BLaER1 treated with 17β-estradiol and CSF1 and Interleukin-3, amounts not matched to agents 10 nM and 100 nM (cell line): ENCODE measurements at regions not wholly inside any gene's neighbourhood (a gene's known extent, or its start where the extent isn't known, plus 50 kb on each side); places are given as distances from the start of the nearest gene placed in this dataset.
A peak's percentile ranks its signal among the peaks of the same experiment; 100 is the strongest.

ENCODE experiments used
- H3K27ac ChIP-seq, 11 experiments: shearing (Covaris generic); formaldehyde crosslinking; 2 replicates each; pipeline ENCODE4 v1.8.1; 2022
- H3K27me3 ChIP-seq, 11 experiments: shearing (Covaris generic); formaldehyde crosslinking; 2 replicates each; pipeline ENCODE4 v1.8.1; 2022
- H3K36me3 ChIP-seq, 11 experiments: shearing (Covaris generic); formaldehyde crosslinking; 2 replicates each; pipeline ENCODE4 v1.8.1; 2022
- H3K4me1 ChIP-seq, 10 experiments: shearing (Covaris generic); formaldehyde crosslinking; 2 replicates each; pipeline ENCODE4 v1.8.1; 2022
- H3K4me2 ChIP-seq, 11 experiments: shearing (Covaris generic); formaldehyde crosslinking; 2 replicates each; pipeline ENCODE4 v1.8.1; 2022
- H3K4me3 ChIP-seq, 10 experiments: shearing (Covaris generic); formaldehyde crosslinking; 2 replicates each; pipeline ENCODE4 v1.8.1; 2022
- H3K9ac ChIP-seq, 11 experiments: shearing (Covaris generic); formaldehyde crosslinking; 2 replicates each; pipeline ENCODE4 v1.8.1; 2022
- H3K9me3 ChIP-seq, 11 experiments: shearing (Covaris generic); formaldehyde crosslinking; replicated peaks in 1 of 11; 2 replicates each; pipeline ENCODE4 v1.8.1; 2022
- H4K20me1 ChIP-seq, 11 experiments: shearing (Covaris generic); formaldehyde crosslinking; 2 replicates each; pipeline ENCODE4 v1.8.1; 2022
- Cebpa-rat ChIP-seq, 11 experiments: shearing (Covaris generic); IDR thresholded peaks; 2 replicates each; pipeline ENCODE4 v1.8.1; 2022

DNA sequence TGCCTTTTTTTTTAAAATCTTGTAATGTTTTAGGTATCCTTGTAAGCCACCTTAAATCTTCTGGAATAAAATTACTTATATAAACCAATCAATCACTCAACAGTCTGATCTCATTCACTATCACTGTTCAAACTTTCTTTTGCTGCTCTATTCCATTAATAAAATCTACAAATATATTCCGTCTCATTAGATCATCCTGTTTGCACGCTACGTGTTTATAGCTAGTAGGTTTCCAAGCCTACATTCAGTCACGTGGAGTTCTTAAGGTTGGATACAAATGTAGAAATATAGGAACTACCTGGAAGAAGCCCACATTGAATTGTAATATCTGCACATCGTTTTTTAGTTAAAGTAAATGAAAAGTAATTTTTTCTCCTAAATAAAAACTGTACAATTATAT is 274.8 kb upstream of the CNTN4 start:
- H3K4me1 ChIP-seq = no peaks in the 10 kb centered on the region
- H4K20me1 ChIP-seq = no peaks in the 10 kb centered on the region
- H3K9me3 ChIP-seq = no peaks in the 10 kb centered on the region
- H3K4me3 ChIP-seq = no peak overlapping the region
- no peak overlapping the region for H3K27ac ChIP-seq
- H3K36me3 ChIP-seq = no peaks in the 10 kb centered on the region
- no peak for TF ChIP-seq Cebpa-rat (IDR thresholded peaks at IDR 0.05)
- no peak overlapping the region for H3K9ac ChIP-seq
- H3K4me2 ChIP-seq = no peak overlapping the region
- H3K27me3 ChIP-seq = no peaks in the 10 kb centered on the region

DNA sequence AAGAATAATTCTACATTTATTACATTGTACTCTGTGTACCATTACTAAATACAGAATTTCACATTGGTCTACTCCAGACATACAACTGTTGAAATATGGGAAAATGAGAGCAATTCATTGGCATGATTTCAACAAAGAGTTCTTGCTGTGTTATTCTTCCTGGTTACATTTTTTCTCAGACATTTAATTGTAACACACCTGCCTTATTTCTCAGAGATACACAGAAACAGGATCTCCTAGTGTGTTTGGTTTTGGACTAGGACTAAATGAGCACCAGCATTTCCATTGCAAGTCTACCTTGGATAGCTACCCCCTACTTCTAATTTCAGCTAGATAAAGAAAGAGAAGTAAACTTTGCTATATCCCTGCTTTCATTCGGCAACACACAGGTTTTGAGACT is 274.3 kb upstream of the CNTN4 start:
- H3K9ac ChIP-seq = no peak overlapping the region
- no peaks in the 10 kb centered on the region for H3K9me3 ChIP-seq
- H3K4me3 ChIP-seq = no peak overlapping the region
- H3K36me3 ChIP-seq = no peaks in the 10 kb centered on the region
- no peaks in the 10 kb centered on the region for H3K4me1 ChIP-seq
- TF ChIP-seq Cebpa-rat (IDR thresholded peaks at IDR 0.05) = no peak
- H3K27ac ChIP-seq = no peak overlapping the region
- H3K4me2 ChIP-seq = no peak overlapping the region
- no peaks in the 10 kb centered on the region for H4K20me1 ChIP-seq
- no peaks in the 10 kb centered on the region for H3K27me3 ChIP-seq

DNA sequence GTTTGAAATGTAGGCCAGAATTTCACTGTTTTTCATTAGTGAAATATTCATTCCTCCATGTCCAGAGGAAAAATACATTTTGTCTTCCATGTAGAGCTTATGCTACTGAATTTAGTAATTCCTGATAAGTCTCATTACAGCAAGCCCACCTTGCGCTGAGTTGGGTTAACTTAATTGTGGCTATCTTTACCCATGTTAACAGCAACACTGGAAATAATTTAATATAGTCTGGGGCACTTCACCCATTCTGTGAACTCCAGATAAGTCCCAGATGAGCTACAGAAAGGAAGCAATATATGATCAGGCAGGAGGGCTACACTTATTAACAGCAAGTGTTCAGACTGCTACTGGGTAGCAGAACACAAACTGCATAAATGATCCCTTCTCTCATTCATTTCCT is 270.1 kb upstream of the CNTN4 start:
- H3K4me2 ChIP-seq = no peak overlapping the region
- no peak overlapping the region for H3K27ac ChIP-seq

DNA sequence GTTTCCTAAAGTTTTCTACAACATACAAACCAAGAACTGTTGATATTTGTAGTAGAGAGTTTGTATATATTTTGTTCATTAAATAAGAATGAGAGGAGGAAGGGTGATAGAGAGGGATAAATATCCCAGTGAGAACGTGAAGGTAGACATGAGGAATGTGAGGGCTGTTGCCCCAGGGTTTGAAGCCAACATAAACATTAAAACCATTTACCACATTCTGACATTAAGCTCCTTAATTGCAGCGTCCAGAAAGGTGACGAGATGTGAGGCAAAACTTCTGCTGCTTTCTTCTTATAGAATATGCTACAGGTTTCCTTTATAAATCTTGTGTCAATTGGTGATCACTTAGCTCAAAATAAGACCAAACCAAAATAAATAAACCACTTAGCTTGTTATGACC is 267.8 kb upstream of the CNTN4 start:
- Histone ChIP-seq H3K9me3 (no peaks in the 10 kb centered on the region), H3K4me3 (no peak overlapping the region), H3K36me3 (no peaks in the 10 kb centered on the region), H3K4me1 (no peaks in the 10 kb centered on the region), H3K27ac (no peak overlapping the region), H3K9ac (no peak overlapping the region), H3K27me3 (no peaks in the 10 kb centered on the region), H4K20me1 (no peaks in the 10 kb centered on the region), H3K4me2 (no peak overlapping the region)
- TF ChIP-seq Cebpa-rat (IDR thresholded peaks at IDR 0.05) = no peak

More for the DNA sequence above, 270.1 kb upstream of the CNTN4 start:
- no peaks in the 10 kb centered on the region for H3K9me3 ChIP-seq
- no peaks in the 10 kb centered on the region for H3K4me1 ChIP-seq
- no peaks in the 10 kb centered on the region for H3K36me3 ChIP-seq
- H3K9ac ChIP-seq = no peak overlapping the region
- no peak overlapping the region for H3K4me3 ChIP-seq
- no peaks in the 10 kb centered on the region for H4K20me1 ChIP-seq
- H3K27me3 ChIP-seq = no peaks in the 10 kb centered on the region
- TF ChIP-seq Cebpa-rat (IDR thresholded peaks at IDR 0.05) = no peak

DNA sequence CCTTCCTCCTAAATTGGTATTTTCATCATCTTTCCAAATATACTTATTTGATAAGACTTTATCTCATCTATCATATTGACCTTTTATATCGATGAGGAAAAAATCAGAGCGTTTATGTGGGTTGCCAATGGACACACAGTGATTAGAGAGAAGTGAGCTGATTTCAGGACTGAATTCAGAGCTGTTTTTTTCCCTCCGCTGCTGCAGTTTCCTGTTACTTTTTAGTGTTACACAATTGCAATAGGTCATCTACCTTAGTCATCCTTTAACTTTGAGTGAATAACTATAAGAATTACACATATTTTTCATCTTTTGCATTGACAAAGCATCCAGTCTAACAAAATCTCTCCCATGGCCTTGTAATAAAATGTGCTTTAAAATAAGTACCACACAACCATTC is 266.3 kb upstream of the CNTN4 start:
- Histone ChIP-seq H3K4me3 (no peak overlapping the region), H4K20me1 (no peaks in the 10 kb centered on the region), H3K27me3 (no peaks in the 10 kb centered on the region), H3K36me3 (no peaks in the 10 kb centered on the region), H3K4me1 (no peaks in the 10 kb centered on the region), H3K4me2 (no peak overlapping the region), H3K9me3 (no peaks in the 10 kb centered on the region), H3K9ac (no peak overlapping the region), H3K27ac (no peak overlapping the region)
- TF ChIP-seq Cebpa-rat (IDR thresholded peaks at IDR 0.05) = no peak

DNA sequence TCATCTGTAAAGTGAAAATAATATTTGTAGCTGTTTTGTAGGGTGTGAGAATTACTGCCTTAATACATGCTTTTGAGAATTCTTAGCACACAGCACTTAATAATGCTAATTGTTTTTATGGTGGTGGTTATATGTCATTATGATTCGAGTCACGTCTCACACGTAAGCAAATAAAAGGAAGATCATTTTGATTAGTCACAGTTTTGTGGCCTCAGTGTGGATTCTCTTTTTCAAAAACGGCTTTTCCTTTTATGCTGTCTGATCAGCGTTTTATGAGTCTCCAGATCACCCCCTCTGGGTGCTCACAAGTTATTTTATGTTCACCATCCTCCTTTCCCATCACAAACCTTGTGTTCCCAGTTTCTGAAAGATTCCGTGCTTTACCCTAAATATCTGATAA is 255.6 kb upstream of the CNTN4 start:
- no peak overlapping the region for H3K27ac ChIP-seq
- no peak overlapping the region for H3K4me3 ChIP-seq
- no peaks in the 10 kb centered on the region for H3K36me3 ChIP-seq
- no peaks in the 10 kb centered on the region for H3K27me3 ChIP-seq
- no peak overlapping the region for H3K4me2 ChIP-seq
- H4K20me1 ChIP-seq = no peaks in the 10 kb centered on the region
- no peak for TF ChIP-seq Cebpa-rat (IDR thresholded peaks at IDR 0.05)
- no peaks in the 10 kb centered on the region for H3K9me3 ChIP-seq
- H3K4me1 ChIP-seq = no peaks in the 10 kb centered on the region
- no peak overlapping the region for H3K9ac ChIP-seq

DNA sequence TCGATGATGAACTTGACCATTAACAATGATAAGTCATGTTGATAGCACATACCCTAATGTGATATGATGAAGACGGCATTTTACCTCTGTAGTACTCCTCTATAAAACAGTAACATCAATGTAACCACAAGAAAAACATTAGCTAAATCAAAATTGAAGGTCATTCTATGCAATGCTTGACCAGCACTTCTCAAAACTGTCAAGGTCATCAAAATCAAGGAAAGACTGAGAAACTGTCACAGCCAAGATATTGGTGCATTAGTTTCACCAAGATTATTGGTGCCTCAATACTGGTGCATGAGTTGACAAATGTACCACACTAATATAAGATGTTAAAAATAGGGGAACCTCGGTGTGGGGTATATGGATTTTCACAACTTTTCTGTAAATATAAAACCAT is 251.1 kb upstream of the CNTN4 start:
- Histone ChIP-seq H4K20me1 (no peaks in the 10 kb centered on the region), H3K9ac (no peak overlapping the region), H3K27me3 (no peaks in the 10 kb centered on the region), H3K4me2 (no peak overlapping the region), H3K27ac (no peak overlapping the region), H3K9me3 (no peaks in the 10 kb centered on the region), H3K36me3 (no peaks in the 10 kb centered on the region), H3K4me1 (no peaks in the 10 kb centered on the region), H3K4me3 (no peak overlapping the region)
- TF ChIP-seq Cebpa-rat (IDR thresholded peaks at IDR 0.05) = no peak

DNA sequence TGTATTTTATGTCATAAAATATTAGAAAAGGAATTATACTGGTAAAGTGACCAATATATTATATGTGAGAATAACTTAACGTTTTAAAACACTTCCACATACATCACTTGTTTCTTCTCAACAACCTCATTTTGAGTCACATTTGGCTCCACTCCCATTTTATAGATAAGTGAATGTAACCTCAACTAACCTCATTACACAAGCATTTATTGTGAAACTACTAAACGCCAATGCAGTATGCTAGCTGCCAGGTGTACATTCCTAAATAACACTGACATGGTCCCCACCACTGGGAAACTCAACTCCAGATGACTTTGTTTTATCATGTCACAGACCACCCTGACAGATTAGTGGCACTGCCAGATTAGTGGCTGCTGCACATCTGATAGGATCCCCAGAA is 249.7 kb upstream of the CNTN4 start:
- Histone ChIP-seq H3K9me3 (no peaks in the 10 kb centered on the region), H3K4me2 (no peak overlapping the region), H3K4me3 (no peak overlapping the region), H3K4me1 (no peaks in the 10 kb centered on the region), H3K36me3 (no peaks in the 10 kb centered on the region), H4K20me1 (no peaks in the 10 kb centered on the region), H3K27me3 (no peaks in the 10 kb centered on the region), H3K9ac (no peak overlapping the region), H3K27ac (no peak overlapping the region)
- TF ChIP-seq Cebpa-rat (IDR thresholded peaks at IDR 0.05) = no peak

DNA sequence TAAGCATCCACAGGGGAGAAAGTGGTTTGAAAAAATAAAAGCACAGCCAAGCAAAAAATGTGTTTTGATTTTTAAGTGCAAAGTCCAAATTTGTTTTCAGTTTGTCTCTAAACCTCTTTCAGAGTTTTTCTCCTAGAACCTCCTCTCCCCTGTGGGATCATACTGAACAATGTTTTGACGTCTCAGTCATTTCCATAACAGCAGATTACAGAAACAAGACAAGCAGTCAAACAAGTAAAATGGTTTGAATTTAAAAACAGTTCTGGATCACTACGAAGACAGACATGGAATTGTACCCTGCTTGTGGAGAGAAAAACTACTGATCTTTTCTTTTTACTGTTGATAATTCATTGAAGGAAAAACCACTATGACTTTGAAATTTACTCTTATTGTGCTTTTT is 245.7 kb upstream of the CNTN4 start:
- no peak overlapping the region for H3K9ac ChIP-seq
- H3K27me3 ChIP-seq = no peaks in the 10 kb centered on the region
- H3K27ac ChIP-seq = no peak overlapping the region
- H3K4me3 ChIP-seq = no peak overlapping the region
- no peak for TF ChIP-seq Cebpa-rat (IDR thresholded peaks at IDR 0.05)
- H4K20me1 ChIP-seq = no peaks in the 10 kb centered on the region
- no peaks in the 10 kb centered on the region for H3K9me3 ChIP-seq
- H3K4me2 ChIP-seq = no peak overlapping the region
- H3K36me3 ChIP-seq = no peaks in the 10 kb centered on the region
- peaks cover 0 to 5% (median 0%) of the 10 kb centered on the region in 10 experiments; a peak in 1 of 20 replicates for H3K4me1 ChIP-seq

DNA sequence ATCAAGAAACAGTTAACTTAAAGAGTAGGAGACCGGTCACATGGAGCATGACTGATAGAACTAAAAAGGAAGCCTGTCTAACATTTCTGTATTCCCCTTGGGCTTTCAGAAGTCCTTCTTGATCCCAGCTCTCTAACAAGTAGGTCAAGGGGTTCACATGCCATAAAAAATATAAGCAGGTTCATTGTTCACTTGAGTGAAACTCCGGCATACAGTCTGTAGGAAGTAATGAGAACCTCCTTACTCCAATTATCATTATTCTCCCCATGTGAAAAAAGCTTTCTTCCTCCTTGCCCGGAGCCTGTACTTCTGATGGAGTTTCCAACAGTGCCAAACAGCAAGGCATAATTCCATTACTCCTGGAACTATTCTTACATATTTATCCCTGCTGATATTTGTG is 242.8 kb upstream of the CNTN4 start:
- no peaks in the 10 kb centered on the region for H3K9me3 ChIP-seq
- no peaks in the 10 kb centered on the region for H3K27me3 ChIP-seq
- no peak overlapping the region for H3K4me3 ChIP-seq
- peaks cover 0 to 5% (median 0%) of the 10 kb centered on the region in 10 experiments; a peak in 1 of 20 replicates for H3K4me1 ChIP-seq
- no peak overlapping the region for H3K9ac ChIP-seq
- no peaks in the 10 kb centered on the region for H4K20me1 ChIP-seq
- TF ChIP-seq Cebpa-rat (IDR thresholded peaks at IDR 0.05) = no peak
- H3K4me2 ChIP-seq = peak overlapping the region in 3 of 11 experiments; percentile 7 to 32 (median 13); a peak in 2 of 22 replicates
- H3K27ac ChIP-seq = no peak overlapping the region
- no peaks in the 10 kb centered on the region for H3K36me3 ChIP-seq

DNA sequence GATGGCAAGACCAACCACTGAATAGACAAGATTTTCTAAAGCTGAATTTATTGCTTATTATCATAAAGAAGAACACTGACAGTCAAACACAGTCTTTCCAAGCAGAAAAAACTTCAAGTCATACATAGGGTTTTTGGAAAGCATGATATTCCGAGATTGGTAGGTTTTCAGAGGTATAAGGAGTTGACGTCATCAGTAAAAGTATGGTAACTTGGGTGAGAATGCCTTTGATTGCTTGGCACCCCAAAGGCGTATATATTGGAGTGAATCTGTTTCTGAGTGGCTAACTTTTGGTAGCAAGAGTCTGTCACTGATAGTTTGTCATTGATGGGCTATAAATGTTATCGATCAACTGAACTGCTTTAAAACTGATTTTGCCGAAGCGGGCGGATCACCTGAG is 227.9 kb upstream of the CNTN4 start:
- H3K9me3 ChIP-seq = no peaks in the 10 kb centered on the region
- no peaks in the 10 kb centered on the region for H3K36me3 ChIP-seq
- no peak overlapping the region for H3K9ac ChIP-seq
- TF ChIP-seq Cebpa-rat (IDR thresholded peaks at IDR 0.05) = no peak
- no peak overlapping the region for H3K4me3 ChIP-seq
- no peaks in the 10 kb centered on the region for H4K20me1 ChIP-seq
- H3K27ac ChIP-seq = no peak overlapping the region
- H3K27me3 ChIP-seq = no peaks in the 10 kb centered on the region
- no peaks in the 10 kb centered on the region for H3K4me1 ChIP-seq
- no peak overlapping the region for H3K4me2 ChIP-seq
